ENCODE measurements at regions not wholly inside any gene's neighbourhood (a gene's known extent, or its start where the extent isn't known, plus 50 kb on each side); places are given as distances from the start of the nearest gene placed in this dataset.

DNA sequence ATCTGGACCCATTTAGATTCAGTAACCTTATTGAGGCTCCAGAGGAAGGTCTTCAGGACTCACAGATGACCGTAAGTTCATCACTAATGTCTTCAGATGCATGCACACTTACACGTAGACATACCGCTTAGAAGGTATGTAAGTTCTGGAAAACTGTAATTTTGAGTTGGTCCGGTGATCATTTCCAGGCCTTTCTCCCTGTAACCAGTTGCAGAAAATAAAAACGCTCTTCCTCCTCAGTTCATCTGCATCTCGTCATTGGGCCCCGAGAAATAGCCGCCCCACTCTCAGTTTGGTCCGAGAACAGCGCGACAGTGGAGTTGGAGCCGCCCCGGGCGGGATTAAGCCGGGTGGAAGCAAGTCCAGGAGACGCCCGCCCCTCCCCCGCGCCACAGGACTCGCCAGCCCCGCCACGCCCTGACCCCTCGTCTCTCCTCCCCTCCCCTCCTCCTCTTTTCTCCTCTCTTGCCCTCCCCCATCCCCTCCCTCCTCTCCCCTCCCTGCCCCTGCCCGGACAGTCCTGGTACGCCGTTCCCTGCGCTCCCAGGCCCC, 83.7 kb downstream of the TNFAIP2 start:
- no peak for DNase-seq (ENCODE audit: low read depth in 3 of 3)

DNA sequence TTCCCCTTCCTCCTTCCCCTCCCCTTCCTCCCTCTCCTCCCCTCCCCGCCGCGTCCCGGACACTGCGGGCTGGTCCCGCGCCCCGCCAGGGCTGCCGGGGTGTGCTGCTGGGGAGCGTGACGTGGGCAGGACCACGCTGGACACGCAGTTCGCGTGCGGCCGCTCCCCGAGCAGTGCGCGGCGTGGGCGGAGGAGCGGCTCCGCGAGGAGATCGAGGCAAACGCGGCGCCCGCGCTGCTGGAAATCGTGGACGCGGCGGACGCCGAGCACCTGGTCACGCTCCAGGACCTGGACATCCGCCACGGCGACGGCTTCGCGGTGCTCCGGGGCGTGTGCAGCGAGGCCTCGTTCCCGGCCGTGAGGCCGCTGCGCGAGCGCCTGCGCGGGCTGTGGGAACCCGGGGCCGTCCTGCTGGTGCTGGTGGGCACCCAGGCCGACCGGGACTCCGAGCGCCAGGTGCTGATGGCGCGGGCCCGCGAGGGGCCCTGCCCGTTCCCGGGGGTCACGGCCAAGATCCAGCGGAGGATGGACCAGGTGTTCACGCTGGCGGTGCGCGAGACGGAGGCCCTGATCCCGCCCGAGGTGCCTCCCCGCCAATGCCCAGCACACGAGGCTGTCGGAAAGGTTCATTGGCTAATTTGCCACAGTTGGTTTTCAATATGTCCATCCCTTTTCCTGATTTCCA, 84.3 kb downstream of the TNFAIP2 start:
- no peak for DNase-seq (ENCODE audit: low read depth in 3 of 3)

DNA sequence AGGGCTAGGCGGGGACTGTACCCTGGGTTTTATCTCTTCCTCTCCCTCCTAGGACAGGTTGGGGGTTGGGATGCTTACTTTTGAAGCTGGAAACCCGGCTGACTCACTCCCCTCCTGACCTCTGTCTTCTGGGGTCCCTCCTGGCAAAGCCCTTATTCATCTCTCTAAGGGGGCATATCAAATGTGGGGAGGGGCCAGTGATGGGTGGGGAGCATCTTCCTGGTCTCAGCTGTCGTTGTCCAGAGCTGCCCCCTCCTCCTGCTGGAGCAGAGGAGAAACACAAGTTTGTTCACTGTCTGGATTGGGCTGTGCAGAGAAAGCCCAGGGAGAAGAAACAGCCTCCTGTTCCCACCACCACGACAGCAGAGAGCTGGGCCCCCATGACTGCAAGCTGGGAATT, 85.8 kb downstream of the TNFAIP2 start:
- DNase-seq (ENCODE audit: low read depth in 3 of 3), result no peak

DNA sequence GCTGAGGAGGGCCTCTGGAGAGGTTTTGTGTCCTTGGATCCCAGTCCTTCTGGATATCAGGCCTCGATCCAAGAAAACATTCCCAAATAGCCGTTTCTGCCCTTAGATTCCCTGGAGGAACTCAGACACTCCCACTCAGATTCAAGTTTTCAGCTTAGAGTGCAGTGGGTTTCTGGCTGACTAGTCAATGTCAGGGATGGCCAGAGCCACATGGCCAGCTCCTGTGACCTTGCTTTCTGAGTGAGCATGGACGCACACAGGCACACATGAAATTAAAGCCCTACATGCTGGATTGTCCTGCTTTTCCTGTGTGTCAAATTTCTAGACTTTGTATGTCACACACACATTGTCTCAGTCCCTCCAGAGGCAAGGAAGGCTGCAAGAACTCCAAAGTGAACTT, 86.2 kb downstream of the TNFAIP2 start:
- DNase-seq (ENCODE audit: low read depth in 3 of 3), result no peak

DNA sequence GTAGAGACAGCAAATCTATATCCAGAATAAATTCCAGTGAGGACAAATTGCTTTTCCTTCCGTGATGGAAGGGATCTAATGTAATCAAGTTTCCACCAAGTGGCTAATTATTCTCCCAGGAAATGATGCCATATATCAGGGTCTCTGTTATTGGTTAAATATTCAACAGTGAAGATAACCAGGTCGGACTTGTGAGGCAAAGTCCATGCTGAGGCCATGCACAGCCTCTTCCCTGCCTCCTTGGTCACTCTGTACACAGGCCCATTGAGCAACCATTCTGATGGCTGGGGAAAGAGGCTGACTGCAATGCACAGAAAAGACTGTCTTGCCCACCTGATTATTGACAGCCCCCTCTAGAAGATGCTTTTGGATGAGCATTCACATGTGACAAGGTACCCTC, 90.1 kb downstream of the TNFAIP2 start:
- no peak for DNase-seq (ENCODE audit: low read depth in 3 of 3)

DNA sequence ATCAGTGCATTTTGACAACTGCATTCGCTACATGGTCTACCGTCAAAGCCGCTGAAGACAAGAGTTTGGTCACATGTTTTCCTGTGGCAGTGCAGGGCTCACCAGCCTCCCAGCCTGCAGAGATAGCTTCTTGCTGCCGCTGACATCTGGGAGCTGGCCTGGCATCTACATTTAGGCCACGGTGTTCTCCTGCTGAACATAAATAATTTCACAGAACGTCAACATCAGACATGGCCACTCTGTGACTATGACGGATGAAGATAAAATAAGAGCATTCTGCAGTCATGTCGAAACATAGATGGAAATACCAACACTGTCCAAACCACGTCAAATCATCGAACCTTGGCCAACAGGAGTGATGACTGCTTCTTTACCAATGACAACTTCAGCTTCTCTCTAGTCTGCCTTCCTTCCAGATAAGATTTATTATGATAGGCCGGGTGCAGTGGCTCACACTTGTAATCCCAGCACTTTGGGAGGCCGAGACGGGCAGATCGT, 91.2 kb downstream of the TNFAIP2 start:
- DNase-seq (ENCODE audit: low read depth in 3 of 3), result no peak

DNA sequence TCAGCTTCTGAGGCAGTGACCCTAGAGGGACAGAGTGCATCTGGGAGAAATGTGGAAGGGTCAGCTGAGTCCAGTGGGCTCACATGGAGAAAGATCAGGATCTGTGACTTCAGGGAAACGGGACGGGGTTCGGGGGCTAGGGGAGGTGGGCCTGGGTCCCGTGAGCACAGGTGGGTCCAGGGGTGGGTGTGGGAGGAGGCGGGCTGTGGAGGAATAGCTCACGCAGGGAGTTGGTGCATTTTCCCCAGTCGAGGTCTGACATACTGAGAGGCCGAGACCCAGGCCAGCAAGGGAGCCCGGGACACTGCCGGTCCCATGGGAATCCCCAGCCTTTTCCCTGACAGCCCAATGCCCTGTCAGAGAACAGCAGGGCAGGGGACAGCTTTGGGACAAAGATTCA, 93.1 kb downstream of the TNFAIP2 start:
- no peak for DNase-seq (ENCODE audit: low read depth in 3 of 3)

DNA sequence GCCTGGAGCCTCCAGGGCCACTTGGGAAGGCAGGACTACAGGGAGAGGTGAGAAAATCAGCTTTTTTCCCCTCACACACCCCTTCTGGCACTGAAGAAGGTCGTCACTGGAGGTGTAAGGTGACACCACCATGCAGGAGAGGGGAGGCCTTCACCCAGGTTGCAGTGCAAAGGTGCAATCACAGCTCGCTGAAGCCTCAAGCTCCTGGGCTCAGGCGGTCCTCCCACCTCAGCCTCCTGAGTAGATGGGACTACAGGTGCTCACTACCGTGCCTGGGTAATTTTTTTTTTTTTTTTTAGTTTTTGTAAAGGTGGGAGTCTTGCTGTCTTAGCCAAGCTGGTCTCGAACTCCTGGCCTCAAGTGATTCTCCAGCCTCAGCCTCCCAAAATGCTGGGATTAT, 93.6 kb downstream of the TNFAIP2 start:
- DNase-seq (ENCODE audit: low read depth in 3 of 3), result no peak

DNA sequence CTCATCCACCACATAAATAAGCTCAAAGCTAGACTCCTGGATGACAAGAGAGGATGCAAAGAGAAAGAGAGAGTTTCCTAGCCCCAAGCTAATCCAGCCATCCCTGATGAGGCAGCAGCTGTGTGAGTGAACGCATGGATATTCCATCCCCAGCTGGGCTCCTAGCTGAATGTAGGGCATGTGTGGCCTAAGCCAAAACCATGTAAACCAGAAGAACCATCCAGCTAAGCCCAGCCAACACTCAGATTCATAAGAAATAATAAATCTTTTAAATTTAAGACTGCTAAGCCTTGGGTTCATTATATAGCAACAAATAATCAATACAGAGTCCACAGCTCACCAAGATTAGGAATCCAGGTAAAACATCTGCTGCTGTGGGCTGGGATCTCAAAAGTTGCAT, 94.3 kb downstream of the TNFAIP2 start:
- no peak for DNase-seq (ENCODE audit: low read depth in 3 of 3)

DNA sequence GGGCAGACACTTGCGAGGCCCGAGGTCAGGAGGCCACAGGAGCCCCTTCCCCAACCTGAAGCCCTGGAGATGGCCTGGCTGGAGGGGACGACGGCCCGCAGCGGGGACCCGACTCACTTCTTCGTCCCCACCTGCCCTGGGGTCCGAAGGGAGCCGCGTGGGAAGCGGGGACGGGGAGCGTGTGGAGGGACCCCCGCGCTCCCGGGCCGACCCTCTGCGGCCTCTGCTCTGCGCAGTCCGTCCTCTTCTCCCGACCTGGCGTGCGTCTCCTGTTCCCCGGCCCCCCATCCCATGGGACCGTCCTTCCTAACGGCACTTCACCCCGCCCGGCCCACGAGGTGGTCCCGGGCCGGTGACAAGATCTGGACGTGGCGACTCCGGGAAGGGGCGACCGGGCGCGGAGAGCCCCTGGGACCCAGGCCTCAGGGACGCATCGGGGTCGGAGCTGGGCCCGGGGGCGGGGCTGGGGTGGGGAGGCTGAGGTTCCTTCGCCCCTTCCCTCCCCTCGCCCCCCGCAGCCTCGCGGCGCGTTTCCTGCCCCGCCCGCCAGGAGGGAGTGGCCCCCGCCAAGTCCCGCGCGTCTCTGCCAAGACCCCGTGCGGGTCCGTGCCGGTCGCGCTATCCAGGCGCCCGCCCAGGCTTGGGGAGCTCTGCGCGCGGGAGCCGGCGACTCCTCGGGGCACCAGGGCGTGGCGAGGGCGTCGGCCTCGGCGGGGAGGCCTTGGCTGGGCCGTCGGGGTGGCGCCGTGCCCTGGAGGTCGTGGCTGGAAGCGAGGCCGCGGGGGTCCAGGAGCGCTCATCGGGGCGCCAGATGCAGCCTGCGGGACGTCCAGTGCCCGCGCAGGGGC, 97.1 kb downstream of the TNFAIP2 start:
- DNase-seq (ENCODE audit: low read depth in 3 of 3), result no peak

DNA sequence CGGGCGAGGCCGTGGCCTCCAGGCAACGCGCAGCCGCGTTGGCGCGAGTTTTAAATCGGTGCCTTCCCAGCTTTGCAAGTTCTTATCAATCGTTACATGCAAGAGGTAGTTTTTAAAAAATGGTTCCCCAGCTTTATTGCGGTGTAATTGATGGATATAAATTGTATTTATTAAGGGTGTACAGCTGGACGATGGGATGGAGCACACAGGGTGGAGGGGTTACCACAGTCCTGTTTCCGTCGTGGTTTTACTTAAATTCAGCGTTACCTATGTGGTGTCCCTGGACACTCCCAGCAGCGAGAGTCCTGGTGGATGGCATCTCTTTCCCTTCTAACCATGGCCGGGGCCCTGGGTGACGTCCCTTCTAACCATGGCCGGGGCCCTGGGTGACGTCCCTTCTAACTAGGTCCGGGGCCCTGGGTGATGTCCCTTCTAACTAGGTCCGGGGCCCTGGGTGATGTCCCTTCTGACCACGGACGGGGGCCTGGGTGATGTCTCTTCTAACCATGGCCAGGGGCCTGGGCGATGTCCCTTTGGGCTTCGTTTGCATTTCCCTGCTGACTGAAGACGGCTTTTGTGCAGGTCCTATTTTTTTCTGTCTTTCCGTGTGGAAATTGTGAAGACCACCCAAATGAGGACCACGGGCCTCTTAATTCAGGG, 97.9 kb downstream of the TNFAIP2 start:
- no peak for DNase-seq (ENCODE audit: low read depth in 3 of 3)

DNA sequence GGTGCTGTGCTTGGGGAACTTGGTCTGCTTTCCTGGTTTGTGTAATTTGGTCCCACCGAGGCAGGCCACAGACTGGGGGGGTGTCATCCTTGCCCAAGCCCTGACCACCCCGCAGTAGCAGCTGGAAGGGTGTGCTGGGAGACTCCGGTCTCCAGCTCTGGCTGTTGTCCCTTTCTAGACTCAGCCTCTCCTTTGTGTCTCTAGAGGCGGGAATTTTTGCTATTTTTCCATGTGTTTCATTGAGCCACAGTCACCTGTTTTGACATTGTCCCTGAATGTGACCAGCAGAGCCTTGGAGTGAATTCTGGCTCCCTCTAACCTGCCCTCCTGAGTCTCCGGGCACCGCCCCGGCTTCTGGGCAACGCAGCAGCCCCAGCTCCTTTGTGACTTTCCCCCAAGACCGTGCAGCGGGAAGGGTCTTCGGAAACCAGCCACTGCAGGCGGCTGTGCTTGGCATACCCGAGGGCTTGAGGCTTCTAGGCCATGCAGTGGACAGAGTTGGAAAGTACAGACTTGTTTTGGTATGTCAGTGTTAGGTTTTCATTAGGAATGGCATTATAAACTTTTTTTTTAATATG, 98.6 kb downstream of the TNFAIP2 start:
- DNase-seq (ENCODE audit: low read depth in 3 of 3), result no peak

DNA sequence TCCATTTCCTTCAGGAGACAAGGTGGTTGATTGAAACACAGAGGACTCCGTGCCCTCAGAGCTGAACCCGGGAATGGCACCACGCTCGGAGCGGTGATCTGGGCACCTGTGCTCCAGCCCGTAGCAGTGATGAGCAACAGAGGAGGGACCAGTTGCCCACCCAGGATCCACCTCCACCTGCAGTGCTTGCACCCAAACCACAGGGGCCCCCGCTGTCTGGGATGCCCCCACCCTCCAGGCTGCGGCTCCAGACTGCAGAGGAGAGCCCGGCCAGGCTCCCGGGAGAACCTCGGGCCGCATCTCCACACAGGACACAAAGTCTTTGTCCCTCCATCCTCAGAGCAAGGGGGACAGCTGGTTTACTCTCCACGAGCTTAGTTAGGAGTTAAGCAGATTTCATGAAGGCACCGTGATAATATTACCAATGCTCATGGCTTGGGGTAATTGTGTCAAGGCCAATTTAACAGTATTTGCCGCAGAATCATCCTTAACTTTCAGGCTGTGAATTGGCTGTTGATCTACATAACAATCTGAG, 100.6 kb downstream of the TNFAIP2 start:
- DNase-seq (ENCODE audit: low read depth in 3 of 3), result no peak

DNA sequence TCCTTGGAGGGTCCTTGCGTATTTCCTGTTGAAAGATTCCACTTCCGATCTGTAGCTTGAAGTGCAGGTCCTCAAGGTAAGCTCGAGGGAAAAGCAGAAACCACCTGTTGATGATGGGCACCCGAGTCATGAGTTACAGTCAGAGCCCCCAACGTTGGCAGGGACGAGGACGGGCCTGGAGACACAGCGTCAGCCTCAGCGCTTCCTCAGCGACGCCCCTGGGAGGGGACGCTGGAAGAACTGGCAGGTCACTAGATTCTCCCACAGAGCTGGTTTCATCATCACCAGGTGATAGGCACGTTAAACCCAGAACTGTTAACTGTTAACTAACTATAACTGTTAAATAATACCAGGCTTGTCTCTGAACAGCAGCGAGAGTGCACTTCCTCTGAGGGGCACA, 101.8 kb downstream of the TNFAIP2 start:
- DNase-seq (ENCODE audit: low read depth in 3 of 3), result no peak

DNA sequence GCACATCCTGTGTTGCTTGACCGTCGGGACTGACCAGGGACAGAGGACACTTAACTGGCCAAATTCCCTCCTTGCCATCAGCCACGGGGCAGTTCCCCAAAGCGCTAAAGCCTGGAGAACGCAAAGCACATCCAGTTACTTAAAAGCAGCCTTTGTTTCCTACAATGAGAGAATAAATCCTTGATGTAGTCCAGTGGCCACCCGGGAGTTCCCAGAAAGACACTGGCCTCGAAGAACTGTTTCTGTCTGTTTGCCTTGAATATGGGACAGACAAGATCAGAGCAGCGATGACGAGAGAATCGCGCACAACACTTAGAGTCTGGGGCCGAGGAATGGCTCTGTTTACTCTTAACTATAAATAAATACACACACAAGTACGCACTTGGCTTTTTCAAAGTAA, 102.2 kb downstream of the TNFAIP2 start:
- DNase-seq (ENCODE audit: low read depth in 3 of 3), result no peak

DNA sequence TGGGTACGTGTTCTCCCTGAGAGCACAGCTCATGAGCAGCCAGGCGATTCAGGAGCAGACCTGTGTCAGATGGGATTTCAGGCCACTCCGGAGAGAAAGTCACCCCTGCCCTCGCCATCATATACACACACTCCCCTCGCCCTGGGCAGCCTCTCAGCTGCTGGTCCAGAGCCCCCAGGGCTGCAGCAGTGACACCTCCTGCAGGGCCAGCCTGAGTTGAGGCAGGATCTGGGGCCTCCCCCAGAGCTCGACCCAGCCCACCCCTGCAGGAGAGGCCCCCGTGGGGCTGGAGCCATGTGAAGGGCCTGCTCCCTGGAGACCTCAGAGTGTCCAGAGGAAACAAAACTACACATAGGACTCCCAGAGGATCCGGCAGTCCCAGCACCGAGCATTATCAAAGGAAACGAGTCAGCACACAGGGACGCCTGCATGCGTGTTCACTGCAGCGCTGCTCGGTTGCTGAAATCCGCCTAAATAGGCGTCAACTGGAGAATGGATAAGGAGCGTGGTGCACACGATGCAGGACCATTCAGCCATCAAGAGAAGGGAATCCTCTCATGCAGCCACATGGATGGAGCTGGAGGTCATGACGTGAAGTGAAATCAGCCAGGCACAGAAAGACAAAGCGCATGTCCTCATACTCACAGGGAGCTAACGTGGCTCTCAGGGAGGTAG, 104.0 kb downstream of the TNFAIP2 start:
- DNase-seq (ENCODE audit: low read depth in 3 of 3), result no peak

DNA sequence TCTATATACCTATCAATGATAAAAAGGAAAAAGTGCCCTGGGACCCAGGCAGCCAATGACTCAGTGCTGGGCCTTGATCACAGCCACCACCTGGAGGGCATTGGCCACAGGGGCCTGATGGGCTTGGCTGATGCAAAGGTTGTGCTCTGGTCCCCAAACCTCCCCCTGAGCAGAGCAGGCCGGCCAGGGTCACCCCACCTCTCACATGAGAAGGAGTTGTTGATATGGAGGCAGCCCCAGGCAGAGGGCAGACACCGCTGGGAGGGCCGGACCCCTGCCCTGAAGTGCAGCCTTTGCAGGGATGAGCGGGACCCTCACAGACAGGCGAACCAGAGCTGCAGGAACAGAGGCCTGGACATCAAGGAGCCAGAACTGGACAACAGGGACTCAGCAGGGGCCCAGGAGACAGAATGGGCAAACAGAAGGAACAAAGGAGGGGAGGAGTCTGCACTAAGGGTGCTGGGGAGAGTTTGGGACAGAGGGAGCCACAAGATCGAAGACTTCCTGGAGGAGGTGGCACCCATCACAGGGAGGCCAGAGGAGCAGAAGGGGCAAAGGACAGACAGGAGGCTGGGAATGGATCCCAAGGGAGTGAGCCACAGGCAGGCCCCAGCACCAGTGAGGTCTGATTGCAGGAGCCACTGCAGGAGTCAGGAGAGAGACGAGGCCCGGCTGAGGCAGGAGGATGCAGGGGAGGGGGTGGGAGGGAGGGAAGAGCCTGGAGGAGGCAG, 105.0 kb downstream of the TNFAIP2 start:
- DNase-seq (ENCODE audit: low read depth in 3 of 3), result no peak

DNA sequence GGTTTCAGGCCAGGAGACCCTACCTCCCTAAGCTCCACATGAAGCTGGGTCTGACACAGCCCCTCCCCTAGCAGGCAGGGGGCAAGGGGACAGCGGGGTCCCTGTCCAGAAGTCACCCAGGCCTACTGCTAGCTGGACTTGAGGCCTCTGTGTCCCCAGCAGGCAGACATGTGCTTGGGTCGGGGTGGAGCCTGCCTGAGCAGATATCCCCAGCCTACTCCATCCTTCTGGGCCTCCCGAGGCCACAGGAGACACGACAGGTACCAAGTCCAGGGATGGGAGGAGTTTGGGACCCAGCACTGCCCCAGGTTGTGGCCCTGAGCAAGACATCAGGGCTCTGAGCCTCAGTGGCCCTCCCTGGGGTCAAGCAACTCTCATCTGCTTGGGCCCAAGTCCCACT, 105.2 kb upstream of the EIF5 start:
- no peak for DNase-seq (ENCODE audit: low read depth in 3 of 3)

DNA sequence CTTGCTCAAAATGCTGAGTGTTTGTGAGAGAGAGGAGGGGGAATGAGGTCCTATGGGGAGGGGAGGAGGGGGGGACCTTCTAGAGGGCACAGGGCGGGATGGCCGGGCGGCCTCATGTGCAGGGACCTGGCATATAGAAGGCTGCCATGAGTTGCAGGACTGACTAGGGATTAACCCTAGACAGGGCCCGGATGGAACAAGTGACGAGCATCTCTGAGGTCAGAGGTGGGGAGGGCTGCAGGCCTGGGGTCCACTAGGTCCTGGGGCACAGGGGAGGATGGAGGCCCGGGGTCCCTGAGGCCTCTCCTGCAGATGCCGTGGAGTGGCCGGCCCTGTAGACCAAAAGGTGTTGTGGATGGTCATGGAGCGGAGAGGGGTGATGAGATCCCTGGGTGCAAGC, 104.0 kb upstream of the EIF5 start:
- DNase-seq (ENCODE audit: low read depth in 3 of 3), result no peak

DNA sequence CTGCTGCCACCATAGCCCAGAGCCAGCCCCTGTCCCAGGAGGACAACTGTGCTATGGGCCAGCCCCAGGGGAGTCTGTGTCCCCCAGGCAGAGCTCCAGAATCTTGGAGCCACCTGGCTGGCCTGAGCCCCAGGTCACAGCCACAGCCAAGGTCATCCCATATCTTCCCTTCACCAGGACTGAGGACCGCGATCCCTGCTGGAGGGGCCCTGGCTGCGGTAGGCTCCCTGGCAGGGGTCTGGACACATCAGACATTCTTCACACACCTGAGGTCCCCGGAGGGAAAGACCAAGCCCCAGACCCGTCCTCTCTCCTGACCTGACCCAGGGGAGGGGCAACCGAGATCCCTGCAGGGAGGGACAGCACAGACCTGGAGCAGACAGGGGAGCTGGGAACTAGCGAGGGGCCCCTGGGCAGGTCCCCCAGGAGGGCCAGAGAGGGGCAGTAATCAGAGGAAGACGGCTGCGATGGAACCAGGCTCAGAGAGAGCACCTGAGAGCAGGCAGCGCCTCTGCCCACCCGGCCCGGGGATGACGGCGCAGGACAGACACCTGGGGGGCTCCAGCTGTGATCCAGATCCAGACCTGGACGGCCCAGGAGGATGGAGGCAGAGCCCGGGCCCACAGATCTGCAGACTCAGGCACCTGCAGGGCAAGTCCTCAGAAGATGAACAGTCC, 103.2 kb upstream of the EIF5 start:
- DNase-seq (ENCODE audit: low read depth in 3 of 3), result no peak
